A172 (cell line): ENCODE measurements at regions not wholly inside any gene's neighbourhood (a gene's known extent, or its start where the extent isn't known, plus 50 kb on each side); places are given as distances from the start of the nearest gene placed in this dataset.
"Not testable (repeated sequence)": the region's sequence is repeated elsewhere in the genome, so short reads cannot be mapped to it uniquely, and the experiment has no call there.

Experiments
- DNase-seq: peaks from one replicate; pipeline ENCODE4 v3.0.0-alpha.2; 2015; ENCODE audit warnings: low spot score

DNA sequence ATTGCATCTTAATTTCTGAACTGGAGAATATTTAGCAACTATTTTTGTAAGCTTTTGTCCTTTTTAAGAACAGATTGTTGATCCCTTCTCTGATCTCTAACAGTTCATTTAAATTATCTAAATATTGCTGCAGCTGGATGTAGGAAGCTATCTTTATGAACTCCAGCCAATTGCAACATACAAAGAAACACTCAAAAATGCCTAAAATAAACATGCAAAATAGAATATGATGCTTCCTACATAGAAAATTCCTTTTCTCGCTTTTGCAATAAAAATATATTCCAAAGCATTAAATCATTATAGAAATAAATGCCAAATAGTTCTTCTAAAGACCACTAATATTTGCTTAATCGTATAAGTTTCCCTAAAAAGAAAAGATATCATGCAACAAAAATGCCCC is 218.6 kb downstream of the LURAP1L start:
- DNase-seq: no peak

DNA sequence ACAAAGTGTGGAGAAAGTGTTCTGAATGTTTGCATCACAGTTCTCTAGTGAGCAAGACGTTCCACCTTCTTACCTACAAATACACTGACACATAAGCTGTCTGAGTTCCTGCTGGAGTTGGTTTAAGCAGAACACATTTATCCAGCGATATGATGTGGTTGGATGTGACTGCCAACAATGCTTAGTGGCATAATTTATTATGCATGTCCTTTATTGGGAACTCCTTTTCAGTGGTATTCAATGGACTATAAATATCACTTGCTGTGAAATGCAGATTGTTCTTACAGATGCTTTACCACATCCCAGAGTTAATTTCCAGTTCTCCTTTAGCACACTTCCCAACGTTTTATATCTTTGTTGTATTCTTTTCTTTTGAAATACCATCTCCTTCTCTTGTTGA is 222.2 kb downstream of the LURAP1L start:
- no peak for DNase-seq

DNA sequence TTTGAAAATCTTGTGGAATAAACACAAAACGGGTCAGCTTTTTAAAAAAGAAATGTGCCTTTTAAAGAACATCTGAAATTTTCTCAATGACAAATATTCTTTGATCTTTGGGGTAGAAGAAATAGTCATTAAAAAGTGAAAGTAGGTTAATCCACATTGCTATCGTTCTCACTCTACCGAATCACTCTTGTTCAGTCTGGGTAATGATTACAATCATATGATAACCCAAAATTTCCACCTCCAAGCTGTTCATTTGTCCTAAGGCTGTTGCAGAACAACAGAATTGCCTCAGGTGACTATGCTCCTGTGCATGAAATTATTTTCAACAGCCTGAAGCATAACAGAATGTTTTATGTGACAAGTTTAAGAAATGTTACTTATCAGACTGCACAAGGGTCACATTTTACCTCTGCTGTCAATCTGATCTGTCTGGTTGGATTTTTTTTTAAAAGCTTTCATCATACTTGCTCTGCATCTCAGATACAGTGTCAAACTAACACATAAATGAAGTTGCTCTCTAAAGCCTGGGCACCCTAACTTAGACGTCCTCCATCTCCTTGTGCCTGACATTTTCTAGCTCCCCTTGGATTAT is 227.3 kb downstream of the LURAP1L start:
- no peak for DNase-seq

DNA sequence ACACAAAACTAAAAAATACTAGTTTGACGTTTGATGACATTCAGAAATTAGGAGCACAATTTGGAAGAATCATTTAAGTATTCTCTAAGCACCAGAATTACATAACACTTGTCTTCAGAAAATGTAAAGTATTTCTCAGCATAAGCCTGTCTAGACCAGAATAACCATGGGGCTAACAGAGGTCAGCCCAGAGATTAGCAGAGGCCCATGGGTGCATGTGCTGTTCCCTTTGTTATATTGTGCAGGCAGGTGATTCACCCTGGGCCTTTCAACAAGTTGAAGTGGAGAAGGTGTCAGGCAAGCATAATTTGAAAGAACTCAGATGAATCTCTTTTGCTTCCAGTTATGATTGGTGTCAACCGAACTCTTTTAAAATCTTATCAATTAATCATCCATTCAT is 227.9 kb downstream of the LURAP1L start:
- DNase-seq: no peak

DNA sequence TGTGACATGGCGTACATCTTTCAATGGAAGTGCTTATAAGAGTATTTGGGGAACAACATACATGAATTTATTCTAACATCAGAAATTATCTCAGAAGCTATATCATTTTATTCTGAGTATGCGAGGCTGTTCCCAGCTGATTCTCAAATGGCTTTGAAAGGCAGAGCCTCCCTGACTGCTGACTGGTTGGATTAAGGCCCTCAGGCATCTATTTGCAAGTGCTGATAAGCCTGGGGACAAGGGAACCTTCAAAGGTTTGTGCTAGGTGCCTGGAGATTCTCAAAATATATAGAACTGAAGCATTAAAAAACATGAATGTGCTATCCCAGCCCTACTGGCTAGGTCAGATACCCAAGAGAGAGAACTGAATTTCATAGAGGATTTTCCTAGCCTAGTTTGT is 235.1 kb downstream of the LURAP1L start:
- no peak for DNase-seq

DNA sequence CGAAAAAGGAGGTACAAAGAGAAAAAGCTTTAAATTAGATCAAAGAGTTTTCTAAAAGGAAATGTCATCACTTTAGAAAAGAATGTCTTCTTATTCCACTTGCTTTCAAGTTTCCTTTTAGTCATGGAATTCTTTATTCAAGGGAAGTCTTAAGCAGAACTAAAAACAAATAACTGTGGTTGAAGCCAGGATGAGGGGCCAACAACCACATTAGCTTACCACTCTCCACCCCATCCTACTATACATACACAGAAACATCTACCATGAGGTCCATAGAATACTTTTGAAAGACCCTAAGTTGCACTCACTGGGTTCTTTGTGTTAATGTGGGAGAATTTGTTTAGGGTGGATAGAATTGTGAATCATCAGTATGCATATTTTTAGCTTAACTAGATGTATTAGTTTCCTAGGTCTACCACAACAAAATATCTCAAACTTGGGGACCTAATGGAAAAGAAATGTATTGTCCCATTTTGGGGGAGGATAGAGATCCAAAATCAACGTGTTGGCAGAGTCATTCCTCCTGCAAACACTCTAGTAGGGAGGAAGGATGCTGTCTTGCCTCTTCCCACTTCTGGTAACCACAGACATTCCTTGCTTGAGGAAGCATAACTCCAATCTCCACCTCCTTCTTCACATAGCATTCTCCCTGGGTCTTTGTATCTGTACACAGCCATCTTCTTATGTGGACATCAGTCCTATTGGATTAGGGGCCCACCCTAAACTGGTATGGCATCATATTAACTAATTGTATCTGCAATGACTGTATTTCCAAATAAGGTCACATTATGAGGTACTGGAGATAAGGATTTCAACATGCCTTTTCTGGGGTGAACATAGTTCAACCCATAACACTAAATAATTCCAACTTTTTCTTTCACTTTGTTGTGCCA is 239.4 kb downstream of the LURAP1L start:
- no peak for DNase-seq

- DNase-seq: no peak
Observed at GRCh38 chr9:13017260-13017659, 242.4 kb downstream of the LURAP1L start.

GRCh38 chr9:13020146-13021040 is 245.6 kb downstream of the LURAP1L start:
- DNase-seq: no peak

DNA sequence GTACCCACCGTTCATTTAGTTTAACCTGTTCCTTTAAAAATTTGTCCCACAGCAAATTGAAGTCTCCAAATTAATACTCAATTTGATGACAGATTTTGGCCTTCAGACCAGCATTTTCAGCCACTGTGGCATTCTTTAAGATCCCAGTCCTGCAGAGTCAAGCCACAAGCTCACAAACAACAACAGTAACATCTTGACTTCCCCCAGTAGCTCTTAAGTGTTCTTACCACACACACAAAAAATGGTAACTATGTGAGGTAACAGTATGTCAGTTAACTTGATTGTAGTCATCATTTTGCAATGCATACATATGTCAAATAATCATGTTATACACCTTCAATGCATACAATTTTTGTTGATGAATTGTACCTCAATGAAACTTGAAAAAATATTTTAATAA is 247.9 kb downstream of the LURAP1L start:
- DNase-seq: no peak

DNA sequence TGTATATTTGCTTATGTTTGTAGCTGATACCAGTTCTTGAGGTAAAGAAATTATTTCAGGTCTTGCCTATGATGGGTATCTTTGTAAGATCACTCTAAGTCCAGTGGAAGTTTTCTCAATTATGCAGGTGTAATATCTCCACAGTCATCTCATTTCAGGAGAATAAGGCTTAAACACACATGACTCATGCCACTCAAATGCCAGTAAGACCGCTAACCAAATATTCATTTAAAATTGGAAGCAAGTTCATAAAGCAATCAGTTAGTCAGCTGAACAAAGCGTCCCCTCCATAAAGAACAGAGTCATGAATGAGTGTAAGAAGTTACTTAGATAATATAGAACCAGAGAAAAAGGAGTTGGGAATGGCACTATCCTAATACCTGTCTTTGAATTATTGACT is 248.7 kb downstream of the LURAP1L start:
- DNase-seq: peak; percentile 45

- DNase-seq: no peak
Observed at GRCh38 chr9:13026956-13027355, 252.1 kb downstream of the LURAP1L start.

GRCh38 chr9:13027879-13028278 is 251.6 kb downstream of the MPDZ start:
- DNase-seq: no peak

- no peak for DNase-seq
Observed at GRCh38 chr9:13032585-13032984, 246.9 kb downstream of the MPDZ start.

DNA sequence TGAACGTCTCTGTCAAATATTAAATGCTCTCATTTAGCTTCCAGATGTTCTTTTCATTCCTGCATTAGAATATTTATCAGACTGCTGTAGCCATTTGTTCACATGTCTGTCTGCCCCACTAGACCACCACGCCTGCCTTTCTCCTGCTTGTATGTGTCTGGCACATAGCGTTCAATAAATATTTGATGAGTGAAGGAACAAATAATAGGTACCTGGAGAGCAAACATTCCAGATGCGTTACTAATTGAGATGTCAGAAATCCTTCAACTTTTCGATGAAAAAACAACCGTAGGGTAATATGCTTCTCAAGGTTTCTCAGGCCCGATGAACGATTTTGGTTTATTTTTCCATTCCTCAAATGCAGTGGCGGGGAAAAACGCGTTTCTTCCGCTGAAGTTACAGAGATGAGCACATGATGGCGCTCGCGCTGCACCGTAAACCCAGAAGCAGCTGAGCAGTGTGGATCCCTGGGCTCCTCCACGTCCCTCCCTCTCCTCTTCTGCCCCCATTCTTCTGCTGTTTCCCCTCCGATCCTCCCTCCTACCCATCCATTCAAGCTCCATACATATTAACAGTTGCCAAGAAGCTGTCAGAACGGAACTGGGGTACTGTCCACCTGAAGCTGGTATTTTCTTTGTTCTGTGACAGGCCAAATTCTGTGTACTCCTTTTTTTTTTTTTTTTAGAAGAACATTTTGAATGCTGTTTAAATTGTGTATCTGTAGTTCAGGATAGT is 245.4 kb downstream of the MPDZ start:
- DNase-seq: peak; percentile 45

GRCh38 chr9:13034694-13035002 is 244.8 kb downstream of the MPDZ start:
- DNase-seq: no peak

DNA sequence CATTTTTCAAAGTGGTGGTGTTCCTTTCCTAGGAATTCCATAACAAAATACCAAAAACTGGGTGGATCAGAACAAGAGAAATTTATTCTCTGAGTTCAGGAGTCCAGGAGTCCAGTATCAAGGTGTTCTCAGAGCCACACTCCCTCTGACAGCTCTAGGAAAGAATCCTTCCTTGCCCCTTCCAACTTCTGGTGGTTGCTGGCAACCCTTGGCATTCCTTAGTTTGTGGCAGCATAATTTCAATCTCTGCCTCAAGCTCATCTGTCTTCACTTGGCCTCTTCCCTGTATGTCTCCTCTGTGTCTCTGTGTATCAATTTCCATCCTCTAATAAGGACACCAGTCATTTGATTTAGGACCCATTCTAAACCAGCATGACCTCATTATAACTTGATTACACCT is 243.7 kb downstream of the MPDZ start:
- no peak for DNase-seq

DNA sequence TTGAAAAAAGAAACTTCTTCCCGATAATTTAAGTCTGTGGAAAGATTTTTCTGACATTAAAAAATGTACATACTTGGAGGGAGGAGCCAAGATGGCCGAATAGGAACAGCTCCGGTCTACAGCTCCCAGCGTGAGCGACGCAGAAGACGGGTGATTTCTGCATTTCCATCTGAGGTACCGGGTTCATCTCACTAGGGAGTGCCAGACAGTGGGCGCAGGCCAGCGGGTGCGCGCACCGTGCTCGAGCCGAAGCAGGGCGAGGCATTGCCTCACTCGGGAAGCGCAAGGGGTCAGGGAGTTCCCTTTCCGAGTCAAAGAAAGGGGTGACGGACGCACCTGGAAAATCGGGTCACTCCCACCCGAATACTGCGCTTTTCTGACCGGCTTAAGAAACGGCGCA is 241.7 kb downstream of the MPDZ start:
- DNase-seq: not testable (repeated sequence)

DNA sequence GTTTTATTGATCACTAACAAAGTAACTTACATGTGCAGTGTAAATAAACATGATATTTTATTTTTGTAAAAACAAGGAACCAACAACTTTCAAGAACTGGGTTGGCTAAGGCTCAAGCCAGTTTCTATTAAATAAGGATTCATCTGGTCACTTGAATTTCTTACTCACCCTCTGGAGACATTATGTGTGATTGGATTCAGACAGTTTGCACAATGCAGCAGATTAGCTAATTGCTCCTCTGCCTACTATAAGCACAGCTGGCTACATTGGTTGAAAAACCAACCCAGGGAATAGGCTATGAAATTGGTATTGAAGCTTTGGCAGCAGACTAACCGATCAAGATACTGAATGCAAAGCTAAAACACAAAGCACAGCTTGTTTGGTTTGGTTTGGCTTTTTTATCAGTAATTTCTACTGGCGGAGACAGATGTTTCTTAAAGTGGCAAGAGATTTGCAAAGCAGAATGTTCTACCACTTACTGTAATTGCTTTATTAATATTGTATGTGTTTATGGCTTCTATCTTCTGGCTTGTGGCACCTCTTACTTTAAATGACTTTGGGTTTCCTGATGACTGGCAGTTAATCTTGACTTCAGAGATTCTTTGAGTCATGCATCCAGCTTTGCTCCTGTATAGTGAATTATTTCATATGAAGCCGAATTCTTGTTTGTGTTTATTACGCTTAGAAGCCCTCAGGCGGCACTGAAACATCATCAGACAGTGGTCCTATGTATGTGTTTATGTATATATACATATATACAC is 231.5 kb downstream of the MPDZ start:
- no peak for DNase-seq

DNA sequence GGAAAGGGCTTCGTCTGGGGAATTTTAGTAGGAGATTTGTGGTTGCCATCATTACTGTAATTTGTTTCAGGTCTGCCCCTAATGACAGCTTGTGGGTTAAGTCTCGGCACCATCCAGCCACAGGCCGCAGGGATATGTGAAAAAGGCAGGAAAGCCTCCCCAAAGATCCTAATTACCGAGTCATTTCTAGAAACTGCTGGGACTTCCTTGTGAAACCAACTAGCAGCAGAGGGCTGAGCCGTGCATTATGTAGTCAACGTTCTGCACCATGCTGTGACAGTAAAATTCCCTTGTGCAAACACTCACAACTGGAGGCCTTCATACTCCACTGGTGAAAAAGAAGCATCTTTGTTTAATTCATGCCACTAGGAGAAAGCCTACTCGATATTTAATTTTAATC is 230.3 kb downstream of the MPDZ start:
- peak; percentile 4 for DNase-seq

DNA sequence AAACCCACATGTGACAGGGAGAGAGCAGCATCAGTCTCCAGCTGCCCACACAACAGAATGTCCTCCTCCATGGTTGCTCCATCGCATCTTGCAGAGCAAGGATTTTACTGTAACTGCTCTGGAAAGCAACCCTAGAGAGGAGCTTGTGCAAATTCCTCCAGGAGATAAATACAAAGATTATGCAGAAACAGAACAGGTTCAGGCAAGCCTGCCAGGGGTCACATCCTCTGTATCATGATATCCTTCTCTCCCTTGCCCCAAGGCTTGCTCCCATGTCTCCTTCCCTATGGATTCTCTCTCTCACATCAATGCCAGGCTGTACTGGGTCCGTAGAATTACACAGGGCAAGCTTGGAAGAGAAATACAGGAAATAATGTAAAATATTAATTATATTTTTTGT is 226.0 kb downstream of the MPDZ start:
- DNase-seq: no peak

- no peak for DNase-seq
Observed at GRCh38 chr9:13054389-13054788, 225.1 kb downstream of the MPDZ start.
